NCI-H1930 (cell line): ENCODE measurements at regions not wholly inside any gene's neighbourhood (a gene's known extent, or its start where the extent isn't known, plus 50 kb on each side); places are given as distances from the start of the nearest gene placed in this dataset.
"Not testable (repeated sequence)": the region's sequence is repeated elsewhere in the genome, so short reads cannot be mapped to it uniquely, and the experiment has no call there.

Experiments
- DNase-seq, 2 experiments: peaks; one replicate each; lab custom pipeline; 2025; lab: John Stamatoyannopoulos, UW

GRCh38 chr3:96324087-96324486 lies 490.3 kb upstream of the EPHA6 start:
- DNase-seq: no peak

- DNase-seq: no peak
These were observed 483.6 kb upstream of the EPHA6 start for GRCh38 chr3:96330795-96331194.

GRCh38 chr3:96331341-96331740 lies 483.1 kb upstream of the EPHA6 start:
- no peak for DNase-seq

DNA sequence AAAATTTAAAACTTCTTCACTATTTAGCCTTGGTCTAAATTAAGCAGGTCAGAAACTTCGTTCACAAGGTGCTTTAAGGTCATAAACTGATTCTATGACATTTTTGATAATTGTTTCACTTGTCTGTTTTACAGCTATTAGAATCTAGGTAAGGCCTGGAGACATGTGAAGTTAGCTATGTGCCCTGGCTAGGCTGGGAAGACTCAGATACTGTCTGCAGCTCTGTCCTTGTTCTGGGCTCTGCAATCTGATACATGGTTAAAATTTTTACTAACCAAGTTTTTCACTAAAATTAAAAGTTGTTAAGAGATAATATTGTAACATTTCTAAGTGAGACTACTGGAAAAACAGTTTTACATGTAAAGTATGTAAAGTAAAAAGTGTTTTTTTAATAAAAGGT lies 479.6 kb upstream of the EPHA6 start:
- no peak for DNase-seq

DNA sequence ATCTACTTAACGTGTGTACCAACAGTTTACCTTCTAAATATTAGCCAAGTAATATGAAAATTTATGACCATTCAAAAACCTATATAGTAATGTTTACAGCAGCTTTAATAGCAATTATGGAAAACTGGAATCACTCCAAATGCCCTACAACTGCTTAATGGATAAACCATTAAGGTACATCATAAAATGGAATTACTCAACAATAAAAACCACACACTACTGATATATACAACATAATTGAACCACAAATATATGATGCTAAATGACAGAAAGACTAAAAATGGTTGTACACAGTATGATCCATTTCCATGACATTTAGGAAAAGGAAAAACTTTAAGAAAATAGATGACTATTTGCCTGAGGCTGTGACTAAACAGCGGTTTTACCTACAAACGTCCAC lies 467.1 kb upstream of the EPHA6 start:
- peak; percentile 49 to 65 for DNase-seq

DNA sequence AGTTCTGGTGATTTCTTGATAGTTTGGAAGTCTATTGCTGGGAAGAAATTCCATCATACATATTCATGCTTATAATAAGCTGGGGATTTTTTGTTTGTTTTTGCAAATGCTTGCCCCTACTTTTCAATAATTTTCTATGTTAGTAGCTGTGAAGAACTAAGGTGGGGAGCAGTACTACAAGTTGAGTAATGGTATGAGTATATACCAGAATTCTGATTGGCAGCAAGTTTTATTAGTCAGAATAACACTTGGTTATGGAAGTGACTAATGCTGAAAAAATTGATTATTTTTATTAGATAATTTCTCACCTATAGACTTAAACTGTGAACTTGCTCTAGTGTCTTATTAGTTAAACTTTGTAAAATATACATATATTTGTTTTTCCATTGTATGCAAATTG lies 462.8 kb upstream of the EPHA6 start:
- not testable (repeated sequence) for DNase-seq

DNA sequence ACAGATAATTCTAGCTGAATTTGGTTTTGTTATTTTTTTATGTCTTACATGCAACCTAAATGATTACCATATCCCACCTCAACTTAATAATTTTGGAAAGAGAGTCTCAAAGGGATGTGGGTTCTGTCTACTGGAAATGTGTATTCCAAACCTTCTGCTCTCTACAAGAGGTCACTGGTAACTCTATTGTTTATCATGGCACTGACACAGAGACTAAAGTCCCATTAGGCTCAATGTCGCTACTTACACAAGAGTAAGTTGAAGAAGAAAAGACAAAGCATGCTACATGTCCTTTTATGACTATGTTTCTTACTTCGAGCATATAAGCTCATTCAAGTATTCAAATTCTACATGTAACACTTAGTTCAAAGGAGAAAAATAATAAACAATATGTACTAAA lies 460.3 kb upstream of the EPHA6 start:
- DNase-seq: no peak

DNA sequence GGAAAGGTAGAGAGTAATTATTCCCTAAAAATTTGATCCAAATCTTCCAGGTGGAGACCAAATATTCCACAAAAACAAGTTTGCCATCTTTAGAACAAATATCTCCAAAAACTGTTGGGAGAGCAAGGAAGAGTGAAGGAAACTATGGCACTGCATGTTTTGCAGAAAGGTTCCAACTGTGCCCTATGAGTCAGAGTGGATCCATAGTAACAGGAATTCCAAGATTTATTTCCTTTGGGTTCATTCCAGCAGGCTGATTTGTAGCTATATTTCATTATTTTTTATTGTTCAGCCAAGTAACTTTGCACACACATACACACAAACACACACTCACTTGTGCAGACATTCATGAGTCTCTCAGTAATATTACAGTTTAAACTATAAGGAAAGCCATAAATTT lies 459.7 kb upstream of the EPHA6 start:
- DNase-seq: no peak

- no peak for DNase-seq
These were observed 453.2 kb upstream of the EPHA6 start for GRCh38 chr3:96361241-96361640.

GRCh38 chr3:96370637-96371036 lies 443.8 kb upstream of the EPHA6 start:
- DNase-seq: no peak

DNA sequence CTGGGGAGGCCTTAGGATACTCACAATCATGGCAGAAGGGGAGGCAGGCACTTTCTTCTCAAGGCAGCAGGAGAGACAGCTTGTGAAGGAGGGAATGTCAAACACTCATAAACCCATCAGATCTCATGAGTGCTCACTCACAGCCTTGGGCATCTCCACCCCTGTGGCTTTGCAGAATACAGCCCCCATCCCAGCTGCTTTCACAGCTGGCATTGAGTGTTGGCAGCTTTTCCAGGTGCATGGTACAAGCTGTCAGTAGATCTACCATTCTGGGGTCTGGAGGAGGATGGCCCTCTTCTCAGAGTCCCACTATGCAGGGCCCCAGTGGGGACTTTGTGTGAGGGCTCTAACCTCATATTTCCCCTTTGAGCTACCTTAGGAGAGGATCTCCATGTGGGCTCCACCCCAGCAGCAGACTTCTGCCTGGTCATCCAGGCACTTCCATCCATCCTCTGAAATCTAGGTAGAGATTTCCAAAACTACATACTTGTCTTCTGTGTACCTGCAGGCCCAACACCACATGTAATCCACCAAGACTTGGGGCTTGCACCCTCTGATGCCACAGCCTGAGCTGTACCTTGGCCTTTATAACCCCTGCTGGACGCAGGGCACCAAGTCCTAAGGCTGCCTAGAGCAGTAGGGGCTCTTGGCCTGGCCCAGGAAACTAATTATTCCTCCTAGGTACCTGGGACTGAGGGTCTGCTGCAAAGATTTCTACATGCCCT lies 404.2 kb upstream of the EPHA6 start:
- no peak for DNase-seq

GRCh38 chr3:96416549-96417255 lies 397.7 kb upstream of the EPHA6 start:
- DNase-seq: no peak

DNA sequence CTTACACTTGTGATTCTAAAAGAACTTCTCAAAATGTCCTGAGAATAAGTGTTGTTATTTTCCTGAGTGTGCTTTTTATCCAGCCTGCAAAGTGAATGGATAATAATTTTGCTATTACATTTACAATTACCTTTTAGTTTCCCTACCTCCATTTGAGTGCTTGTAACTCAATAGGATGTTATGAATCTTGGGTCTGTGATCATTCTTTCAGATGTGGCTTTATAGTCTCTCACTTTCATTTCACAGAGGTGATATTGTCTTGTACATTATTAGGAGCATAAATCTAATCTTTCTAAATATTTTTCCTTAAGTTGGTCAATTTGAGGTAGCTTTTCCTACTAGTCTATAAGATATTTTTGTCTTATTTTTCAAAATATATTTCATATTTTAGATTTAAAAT lies 386.3 kb upstream of the EPHA6 start:
- no peak for DNase-seq

DNA sequence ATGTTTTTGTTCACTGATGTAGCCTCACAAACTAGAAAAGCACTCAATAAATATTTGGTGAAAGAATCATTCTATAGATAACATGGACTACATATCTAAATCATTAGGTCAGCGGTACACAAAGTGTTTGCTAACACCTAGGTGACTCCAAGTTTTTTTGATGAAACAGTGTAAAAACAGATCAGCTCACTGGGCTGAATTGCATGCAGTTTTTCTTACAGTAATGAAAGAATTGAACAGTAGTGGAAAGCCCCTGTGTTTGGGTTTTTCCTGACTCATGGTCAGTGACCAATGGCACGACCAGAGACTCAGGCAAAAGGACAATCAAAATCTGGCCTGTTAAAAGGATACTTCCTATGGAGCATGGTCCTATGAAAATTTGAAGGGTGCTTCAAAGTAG lies 384.3 kb upstream of the EPHA6 start:
- no peak for DNase-seq

- no peak for DNase-seq
These were observed 379.7 kb upstream of the EPHA6 start for GRCh38 chr3:96434651-96435050.

- DNase-seq: no peak
These were observed 365.0 kb upstream of the EPHA6 start for GRCh38 chr3:96449346-96449745.

DNA sequence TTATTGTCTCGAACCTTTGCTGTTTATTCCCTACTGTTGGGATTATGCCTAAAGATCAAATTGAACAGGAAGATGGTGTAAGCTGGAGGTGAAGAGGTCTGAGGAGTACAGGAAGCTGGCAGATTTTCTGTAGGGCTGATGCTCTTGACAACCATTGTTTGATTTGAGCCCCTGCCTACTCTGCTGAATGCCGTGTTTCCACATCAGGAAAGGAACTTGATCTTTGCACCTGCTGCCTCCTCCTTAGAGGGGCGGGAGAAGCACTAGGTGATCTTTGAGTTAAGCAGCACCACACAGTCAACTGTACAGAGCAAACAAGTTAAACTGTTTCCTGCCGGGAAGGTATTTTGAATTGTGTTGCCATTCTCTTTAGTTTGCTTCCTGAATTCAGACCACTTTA lies 364.6 kb upstream of the EPHA6 start:
- DNase-seq: peak; percentile 8 to 35

GRCh38 chr3:96450699-96451098 lies 363.7 kb upstream of the EPHA6 start:
- no peak for DNase-seq

- DNase-seq: no peak
These were observed 348.9 kb upstream of the EPHA6 start for GRCh38 chr3:96465521-96465920.

DNA sequence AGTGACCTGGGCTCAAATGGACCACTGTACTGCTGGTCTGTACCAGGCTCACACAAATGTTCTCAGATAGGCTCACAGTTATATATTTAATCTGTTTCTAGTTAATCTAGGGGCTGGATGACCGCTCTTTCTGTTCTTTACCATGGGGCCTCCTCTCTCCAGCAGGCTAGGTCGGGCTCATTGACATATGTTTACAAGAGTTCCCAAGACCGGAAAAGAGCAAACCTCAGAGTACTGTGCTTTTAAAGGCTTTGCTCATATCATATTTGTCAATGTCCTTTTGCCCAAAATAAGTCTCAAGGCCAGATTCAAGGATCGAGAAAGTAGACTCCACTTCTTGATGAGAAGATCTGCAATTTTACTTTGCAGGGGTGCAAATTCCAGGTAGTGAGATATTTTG lies 348.0 kb upstream of the EPHA6 start:
- DNase-seq: no peak

- DNase-seq: no peak
These were observed 346.8 kb upstream of the EPHA6 start for GRCh38 chr3:96467639-96468038.

DNA sequence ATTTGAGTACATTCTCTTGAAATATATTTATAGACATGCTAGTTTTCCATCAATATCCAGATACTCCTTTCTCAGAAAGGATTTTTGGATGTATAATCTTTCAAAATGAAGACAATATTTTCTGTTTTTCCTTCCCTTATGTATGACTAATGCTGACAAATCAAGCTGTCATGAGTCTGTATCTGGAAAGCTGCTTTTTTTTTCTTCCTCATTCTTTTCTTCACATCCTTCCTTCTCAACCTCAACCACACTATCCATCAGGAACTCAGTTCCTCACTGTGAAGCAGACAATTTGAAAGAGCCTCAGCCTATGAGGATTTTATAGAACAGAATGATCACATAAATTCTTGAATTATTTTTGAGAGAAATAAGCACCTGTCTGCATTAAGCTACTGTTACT lies 335.9 kb upstream of the EPHA6 start:
- DNase-seq: no peak

- DNase-seq: no peak
These were observed 333.5 kb upstream of the EPHA6 start for GRCh38 chr3:96480881-96481280.

DNA sequence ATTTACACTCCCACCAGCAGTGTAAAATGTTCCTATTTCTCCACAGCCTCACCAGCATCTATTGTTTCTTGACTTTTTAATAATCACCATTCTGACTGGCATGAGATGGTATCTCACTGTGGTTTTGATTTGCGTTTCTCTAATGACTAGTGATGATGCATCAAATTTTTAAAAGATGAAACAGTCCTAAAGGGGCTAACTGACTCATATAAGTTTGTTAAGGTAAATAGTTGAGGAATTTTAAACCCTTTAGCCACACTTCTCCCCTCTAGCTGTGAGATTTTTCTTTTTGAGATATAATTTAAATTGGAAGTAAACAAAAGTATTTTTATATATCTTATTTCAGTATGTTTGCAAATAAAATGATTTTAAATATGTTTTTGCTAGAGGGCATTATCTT lies 331.2 kb upstream of the EPHA6 start:
- not testable (repeated sequence) for DNase-seq
